Prostate gland (tissue), 2 donors: ENCODE measurements at regions not wholly inside any gene's neighbourhood (a gene's known extent, or its start where the extent isn't known, plus 50 kb on each side); places are given as distances from the start of the nearest gene placed in this dataset.

ENCODE experiments used
- POLR2A ChIP-seq: fragments of 450-650 bp; IDR thresholded peaks from one replicate; pipeline ENCODE4 v1.6.1; 2016; ENCODE audit warnings: antibody characterized with exemption, mild to moderate bottlenecking
- POLR2AphosphoS5 ChIP-seq: sonication (generic); formaldehyde crosslinking; IDR thresholded peaks from one replicate; pipeline ENCODE4 v1.6.1; 2017; ENCODE audit warnings: antibody characterized with exemption
- TF ChIP-seq, protein P1 (sequence below), 4 experiments: fragments of 200-600 bp in 2 of 4; fragments of 450-650 bp in 2 of 4; sonication (generic) in 2 of 4; IDR thresholded peaks; 1 replicate in 3 of 4; 2 replicates in 1 of 4; pipeline ENCODE4 v1.5.1; 2016 to 2019; ENCODE audit warnings: antibody characterized with exemption in 4 of 4, mild to moderate bottlenecking in 2 of 4, moderate library complexity in 2 of 4

- TF ChIP-seq POLR2A (no peak), POLR2AphosphoS5 (no peak)
- TF ChIP-seq, protein P1, sequence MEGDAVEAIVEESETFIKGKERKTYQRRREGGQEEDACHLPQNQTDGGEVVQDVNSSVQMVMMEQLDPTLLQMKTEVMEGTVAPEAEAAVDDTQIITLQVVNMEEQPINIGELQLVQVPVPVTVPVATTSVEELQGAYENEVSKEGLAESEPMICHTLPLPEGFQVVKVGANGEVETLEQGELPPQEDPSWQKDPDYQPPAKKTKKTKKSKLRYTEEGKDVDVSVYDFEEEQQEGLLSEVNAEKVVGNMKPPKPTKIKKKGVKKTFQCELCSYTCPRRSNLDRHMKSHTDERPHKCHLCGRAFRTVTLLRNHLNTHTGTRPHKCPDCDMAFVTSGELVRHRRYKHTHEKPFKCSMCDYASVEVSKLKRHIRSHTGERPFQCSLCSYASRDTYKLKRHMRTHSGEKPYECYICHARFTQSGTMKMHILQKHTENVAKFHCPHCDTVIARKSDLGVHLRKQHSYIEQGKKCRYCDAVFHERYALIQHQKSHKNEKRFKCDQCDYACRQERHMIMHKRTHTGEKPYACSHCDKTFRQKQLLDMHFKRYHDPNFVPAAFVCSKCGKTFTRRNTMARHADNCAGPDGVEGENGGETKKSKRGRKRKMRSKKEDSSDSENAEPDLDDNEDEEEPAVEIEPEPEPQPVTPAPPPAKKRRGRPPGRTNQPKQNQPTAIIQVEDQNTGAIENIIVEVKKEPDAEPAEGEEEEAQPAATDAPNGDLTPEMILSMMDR (IDR thresholded peaks at IDR 0.05), result no peak
Measured at GRCh38 chr2:156648522-156648921, 212.3 kb downstream of the GPD2 start.
